ENCODE measurements at regions not wholly inside any gene's neighbourhood (a gene's known extent, or its start where the extent isn't known, plus 50 kb on each side); places are given as distances from the start of the nearest gene placed in this dataset.
"Not testable (repeated sequence)": the region's sequence is repeated elsewhere in the genome, so short reads cannot be mapped to it uniquely, and the experiment has no call there.

DNA sequence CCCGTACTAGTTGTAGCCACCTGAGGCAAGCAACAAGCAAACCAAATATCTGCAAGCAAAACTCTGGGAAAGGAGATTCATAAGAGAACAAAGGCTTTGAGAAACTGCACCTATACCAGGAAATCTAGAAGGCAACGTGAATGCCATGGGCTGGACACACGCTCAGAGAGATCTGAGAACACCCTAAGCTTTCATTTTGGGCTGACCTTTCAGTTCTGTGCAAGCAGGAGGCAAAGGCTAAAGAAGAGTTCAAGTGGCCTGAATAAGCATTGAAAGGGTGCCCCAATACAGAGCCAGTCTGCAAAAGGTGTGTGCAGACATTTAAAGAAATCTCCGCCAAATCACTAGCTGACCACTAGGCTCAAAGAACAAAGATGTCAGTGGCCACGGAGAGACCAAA, 461.6 kb downstream of the PYDC2 start:
- in situ Hi-C loops (cut with HindIII; ENCODE audit: low pct_unique_long_range_greater_than_20kb, low sequenced_read_pairs) (no loop called here), intact Hi-C loops (cut with micrococcal nuclease; ENCODE audit: unreplicated experiment) (no loop called here)
- no peak for TF ChIP-seq TCF7L2 (IDR thresholded peaks at IDR 0.05; ENCODE audit: low read depth, low read length)
- TF ChIP-seq POLR2AphosphoS5 (IDR thresholded peaks at IDR 0.05; ENCODE audit: low read depth, low read length), result no peak
- TF ChIP-seq, protein P1, sequence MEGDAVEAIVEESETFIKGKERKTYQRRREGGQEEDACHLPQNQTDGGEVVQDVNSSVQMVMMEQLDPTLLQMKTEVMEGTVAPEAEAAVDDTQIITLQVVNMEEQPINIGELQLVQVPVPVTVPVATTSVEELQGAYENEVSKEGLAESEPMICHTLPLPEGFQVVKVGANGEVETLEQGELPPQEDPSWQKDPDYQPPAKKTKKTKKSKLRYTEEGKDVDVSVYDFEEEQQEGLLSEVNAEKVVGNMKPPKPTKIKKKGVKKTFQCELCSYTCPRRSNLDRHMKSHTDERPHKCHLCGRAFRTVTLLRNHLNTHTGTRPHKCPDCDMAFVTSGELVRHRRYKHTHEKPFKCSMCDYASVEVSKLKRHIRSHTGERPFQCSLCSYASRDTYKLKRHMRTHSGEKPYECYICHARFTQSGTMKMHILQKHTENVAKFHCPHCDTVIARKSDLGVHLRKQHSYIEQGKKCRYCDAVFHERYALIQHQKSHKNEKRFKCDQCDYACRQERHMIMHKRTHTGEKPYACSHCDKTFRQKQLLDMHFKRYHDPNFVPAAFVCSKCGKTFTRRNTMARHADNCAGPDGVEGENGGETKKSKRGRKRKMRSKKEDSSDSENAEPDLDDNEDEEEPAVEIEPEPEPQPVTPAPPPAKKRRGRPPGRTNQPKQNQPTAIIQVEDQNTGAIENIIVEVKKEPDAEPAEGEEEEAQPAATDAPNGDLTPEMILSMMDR (IDR thresholded peaks at IDR 0.05), result no peak
- TF ChIP-seq, protein P2, sequence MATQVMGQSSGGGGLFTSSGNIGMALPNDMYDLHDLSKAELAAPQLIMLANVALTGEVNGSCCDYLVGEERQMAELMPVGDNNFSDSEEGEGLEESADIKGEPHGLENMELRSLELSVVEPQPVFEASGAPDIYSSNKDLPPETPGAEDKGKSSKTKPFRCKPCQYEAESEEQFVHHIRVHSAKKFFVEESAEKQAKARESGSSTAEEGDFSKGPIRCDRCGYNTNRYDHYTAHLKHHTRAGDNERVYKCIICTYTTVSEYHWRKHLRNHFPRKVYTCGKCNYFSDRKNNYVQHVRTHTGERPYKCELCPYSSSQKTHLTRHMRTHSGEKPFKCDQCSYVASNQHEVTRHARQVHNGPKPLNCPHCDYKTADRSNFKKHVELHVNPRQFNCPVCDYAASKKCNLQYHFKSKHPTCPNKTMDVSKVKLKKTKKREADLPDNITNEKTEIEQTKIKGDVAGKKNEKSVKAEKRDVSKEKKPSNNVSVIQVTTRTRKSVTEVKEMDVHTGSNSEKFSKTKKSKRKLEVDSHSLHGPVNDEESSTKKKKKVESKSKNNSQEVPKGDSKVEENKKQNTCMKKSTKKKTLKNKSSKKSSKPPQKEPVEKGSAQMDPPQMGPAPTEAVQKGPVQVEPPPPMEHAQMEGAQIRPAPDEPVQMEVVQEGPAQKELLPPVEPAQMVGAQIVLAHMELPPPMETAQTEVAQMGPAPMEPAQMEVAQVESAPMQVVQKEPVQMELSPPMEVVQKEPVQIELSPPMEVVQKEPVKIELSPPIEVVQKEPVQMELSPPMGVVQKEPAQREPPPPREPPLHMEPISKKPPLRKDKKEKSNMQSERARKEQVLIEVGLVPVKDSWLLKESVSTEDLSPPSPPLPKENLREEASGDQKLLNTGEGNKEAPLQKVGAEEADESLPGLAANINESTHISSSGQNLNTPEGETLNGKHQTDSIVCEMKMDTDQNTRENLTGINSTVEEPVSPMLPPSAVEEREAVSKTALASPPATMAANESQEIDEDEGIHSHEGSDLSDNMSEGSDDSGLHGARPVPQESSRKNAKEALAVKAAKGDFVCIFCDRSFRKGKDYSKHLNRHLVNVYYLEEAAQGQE (IDR thresholded peaks at IDR 0.05; ENCODE audit: insufficient read depth in 1 of 2, low read depth in 2 of 2, low read length in 1 of 2), result no peak
- TF ChIP-seq SIN3A (IDR thresholded peaks at IDR 0.05; ENCODE audit: borderline replicate concordance, insufficient read depth, low read depth, low read length), result no peak
- H3K4me1 ChIP-seq (ENCODE audit: control insufficient read depth, insufficient read depth, low read length), result no peaks in the 10 kb centered on the region
- CTCF ChIA-PET, result no interaction called here
- H3K9me3 ChIP-seq (ENCODE audit: control insufficient read depth, insufficient read depth, low read depth, low read length), result no peaks in the 10 kb centered on the region
- no peaks in the 10 kb centered on the region for H3K27me3 ChIP-seq (ENCODE audit: control insufficient read depth, insufficient read depth, low read length)
- no peak overlapping the region for H3K4me3 ChIP-seq (ENCODE audit: low read depth in 2 of 2, low read length in 2 of 2)
- no TSS peak for BruUV-seq (replicated peaks)
- H3K27ac ChIP-seq (ENCODE audit: low read length), result no peak overlapping the region
- no peak for DNase-seq (ENCODE audit: low read depth, low spot score)
- no peak for ATAC-seq
- POLR2A ChIA-PET, result no interaction called here
- H3K36me3 ChIP-seq (ENCODE audit: control insufficient read depth, insufficient read depth, low read length), result no peaks in the 10 kb centered on the region

DNA sequence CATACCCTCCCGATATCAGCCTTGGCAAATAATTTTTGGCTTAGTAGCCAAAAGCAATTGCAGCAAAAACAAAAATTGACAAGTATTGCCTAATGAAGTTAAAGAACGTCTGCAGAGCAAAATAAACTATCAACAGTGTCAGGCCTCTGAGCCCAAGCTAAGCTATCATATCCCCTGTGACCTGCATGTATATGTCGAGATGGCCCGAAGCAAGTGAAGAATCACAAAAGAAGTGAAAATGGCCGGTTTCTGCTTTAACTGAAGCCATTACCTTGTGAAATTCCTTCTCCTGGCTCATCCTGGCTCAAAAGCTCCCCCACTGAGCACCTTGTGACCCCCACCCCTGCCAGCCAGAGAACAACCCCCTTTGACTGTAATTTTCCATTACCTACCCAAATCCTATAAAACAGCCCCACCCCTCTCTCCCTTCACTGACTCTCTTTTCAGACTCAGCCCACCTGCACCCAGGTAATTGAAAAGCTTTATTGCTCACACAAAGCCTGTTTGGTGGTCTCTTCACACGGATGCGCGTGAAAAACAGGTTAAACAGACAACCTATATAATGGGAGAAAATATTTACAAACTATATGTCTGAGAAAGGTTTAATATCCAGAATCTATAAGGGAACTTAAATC, 466.3 kb downstream of the PYDC2 start:
- H3K27ac ChIP-seq (ENCODE audit: low read length); H3K4me1 ChIP-seq (ENCODE audit: control insufficient read depth, insufficient read depth, low read length); DNase-seq (ENCODE audit: low read depth, low spot score); H3K27me3 ChIP-seq (ENCODE audit: control insufficient read depth, insufficient read depth, low read length); H3K4me3 ChIP-seq (ENCODE audit: low read depth in 2 of 2, low read length in 2 of 2); BruUV-seq (replicated peaks); H3K36me3 ChIP-seq (ENCODE audit: control insufficient read depth, insufficient read depth, low read length); H3K9me3 ChIP-seq (ENCODE audit: control insufficient read depth, insufficient read depth, low read depth, low read length); intact Hi-C loops (cut with micrococcal nuclease; ENCODE audit: unreplicated experiment); POLR2A ChIA-PET; ATAC-seq; in situ Hi-C loops (cut with HindIII; ENCODE audit: low pct_unique_long_range_greater_than_20kb, low sequenced_read_pairs); CTCF ChIA-PET: not testable (repeated sequence)

DNA sequence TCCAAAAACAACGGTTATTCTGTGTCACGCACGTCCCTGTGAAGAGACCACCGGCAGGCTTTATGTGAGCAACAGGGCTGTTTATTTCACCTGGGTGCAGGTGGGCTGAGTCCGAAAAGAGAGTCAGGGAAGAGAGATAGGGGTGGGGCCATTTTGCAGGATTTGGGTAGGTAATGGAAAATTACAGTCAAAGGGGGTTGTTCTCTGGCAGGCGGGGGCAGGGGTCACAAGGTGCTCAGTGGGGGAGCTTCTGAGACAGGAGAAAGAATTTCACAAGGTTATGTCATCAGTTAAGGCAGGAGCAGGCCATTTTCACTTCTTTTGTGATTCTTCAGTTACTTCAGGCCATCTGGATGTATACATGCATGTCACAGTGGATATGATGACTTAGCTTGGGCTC, 467.0 kb downstream of the PYDC2 start:
- CTCF ChIA-PET; intact Hi-C loops (cut with micrococcal nuclease; ENCODE audit: unreplicated experiment); ATAC-seq: not testable (repeated sequence)

More for the DNA sequence above, 467.0 kb downstream of the PYDC2 start:
- H3K36me3 ChIP-seq (ENCODE audit: control insufficient read depth, insufficient read depth, low read length); H3K9me3 ChIP-seq (ENCODE audit: control insufficient read depth, insufficient read depth, low read depth, low read length); in situ Hi-C loops (cut with HindIII; ENCODE audit: low pct_unique_long_range_greater_than_20kb, low sequenced_read_pairs); DNase-seq (ENCODE audit: low read depth, low spot score); H3K27ac ChIP-seq (ENCODE audit: low read length); BruUV-seq (replicated peaks); H3K4me3 ChIP-seq (ENCODE audit: low read depth in 2 of 2, low read length in 2 of 2); H3K4me1 ChIP-seq (ENCODE audit: control insufficient read depth, insufficient read depth, low read length); POLR2A ChIA-PET; H3K27me3 ChIP-seq (ENCODE audit: control insufficient read depth, insufficient read depth, low read length): not testable (repeated sequence)

Data from Panc1 (cell line).